GM18502 (cell line): ENCODE measurements at regions not wholly inside any gene's neighbourhood (a gene's known extent, or its start where the extent isn't known, plus 50 kb on each side); places are given as distances from the start of the nearest gene placed in this dataset.
"Not testable (repeated sequence)": the region's sequence is repeated elsewhere in the genome, so short reads cannot be mapped to it uniquely, and the experiment has no call there.

Source experiments
- ATAC-seq: cut with Tn5 transposase; IDR thresholded peaks from one replicate; pipeline ENCODE4 v1.9.1; 2021; ENCODE audit warnings: mild to moderate bottlenecking; ENCODE audit not compliant: unreplicated experiment, poor library complexity

GRCh38 chr18:29979881-29980280 lies 1062.7 kb downstream of the DSC3 start:
- ATAC-seq, result no peak

DNA sequence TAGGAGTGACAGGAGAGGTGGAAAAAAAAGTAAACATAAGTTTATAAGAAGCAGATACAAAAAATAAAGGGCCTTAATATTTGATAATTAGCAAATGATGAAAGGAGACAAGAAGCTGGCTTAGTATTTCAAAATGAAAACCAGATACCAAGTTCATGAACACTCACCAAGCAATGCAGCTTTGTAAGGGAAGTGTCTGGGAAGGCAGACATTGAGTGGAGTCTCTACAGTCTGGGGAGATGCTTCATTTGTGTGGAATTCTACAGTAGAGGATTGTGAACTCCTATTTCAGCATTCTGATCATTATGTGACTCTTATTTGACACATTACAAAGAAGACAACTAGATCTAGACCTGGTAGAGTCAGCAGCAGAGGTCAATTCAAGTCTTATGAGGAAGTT lies 1072.7 kb downstream of the DSC3 start:
- no peak for ATAC-seq

DNA sequence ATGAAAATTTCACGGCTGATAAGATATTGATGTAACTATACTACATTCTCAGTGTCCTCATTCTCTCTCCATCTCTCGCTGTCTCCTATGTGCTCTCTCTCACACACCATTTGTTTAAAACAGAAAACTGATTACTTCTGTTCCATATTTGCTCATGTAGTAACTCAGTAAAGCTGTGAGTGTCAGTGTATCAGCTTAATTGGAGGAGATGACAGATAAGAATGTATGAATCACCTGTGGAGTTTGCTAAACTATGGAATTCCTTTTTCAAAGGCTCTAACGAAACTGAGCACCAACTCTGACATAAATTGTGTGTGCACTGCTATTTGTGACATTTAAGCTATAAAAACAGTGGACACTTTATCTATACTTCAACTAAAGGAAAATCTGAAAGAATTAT lies 1080.0 kb downstream of the DSC3 start:
- ATAC-seq, result no peak

- ATAC-seq, result no peak
Measured at GRCh38 chr18:29960539-29960938, 1082.0 kb downstream of the DSC3 start.

DNA sequence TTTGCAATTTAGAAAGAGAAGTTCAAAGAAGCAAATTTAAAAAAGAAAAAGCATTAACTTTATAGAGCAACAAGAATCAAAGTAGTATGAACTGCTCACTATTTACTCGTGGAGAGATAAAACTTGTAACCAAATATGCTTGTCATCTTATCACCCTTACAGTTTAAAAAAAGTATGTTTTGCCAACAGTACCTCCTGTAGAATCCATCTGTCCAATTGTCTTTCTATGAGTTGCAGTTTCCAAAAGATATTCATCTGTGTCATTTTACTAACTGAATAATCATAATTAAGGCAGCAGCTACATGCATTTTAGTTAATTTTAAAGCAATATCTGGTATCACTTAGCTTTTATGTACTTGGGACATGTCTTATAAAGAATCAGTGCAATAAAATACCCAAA lies 1112.3 kb downstream of the DSC3 start:
- no peak for ATAC-seq

DNA sequence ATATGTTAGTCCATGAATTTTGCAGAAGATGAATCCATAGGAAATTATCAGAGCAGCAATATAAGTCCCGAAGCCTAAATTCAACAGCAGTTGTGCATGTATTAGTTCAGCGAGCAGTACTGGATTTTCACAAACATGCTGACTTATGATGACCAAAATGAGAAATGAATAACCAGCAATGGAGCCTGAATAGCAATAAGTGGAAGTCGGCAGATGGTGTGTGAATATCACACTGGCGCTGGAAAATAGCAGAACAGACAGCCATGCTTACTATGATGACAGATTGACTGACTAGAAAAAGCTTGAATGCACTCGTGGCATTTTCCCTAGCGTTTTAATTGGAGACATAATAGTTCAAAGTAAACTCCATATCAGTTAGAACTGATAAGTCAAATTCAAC lies 1114.5 kb downstream of the DSC3 start:
- no peak for ATAC-seq

DNA sequence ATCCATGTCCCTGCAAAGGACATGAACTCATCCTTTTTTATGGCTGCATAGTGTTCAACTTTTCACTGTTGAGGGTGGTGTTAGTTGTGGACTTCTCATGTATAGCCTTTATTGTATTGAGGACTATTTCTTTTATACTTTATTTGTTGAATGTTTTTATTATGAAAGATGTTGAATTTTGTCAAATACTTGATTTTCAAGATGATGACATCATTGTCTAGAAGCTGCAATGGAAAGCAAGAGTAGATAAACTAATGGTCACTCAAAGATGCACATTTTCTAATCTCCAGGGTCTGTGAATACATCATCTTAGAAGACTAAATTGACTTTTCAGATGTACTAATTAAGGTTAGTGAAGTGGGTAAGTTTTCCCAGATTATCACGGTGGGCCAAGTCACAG lies 1117.0 kb downstream of the DSC3 start:
- ATAC-seq, result no peak

- no peak for ATAC-seq
Measured at GRCh38 chr18:29912351-29912750, 1130.2 kb downstream of the DSC3 start.

- no peak for ATAC-seq
Measured at GRCh38 chr18:29892960-29893558, 1149.5 kb downstream of the DSC3 start.

- no peak for ATAC-seq
Measured at GRCh38 chr18:29883114-29883513, 1159.4 kb downstream of the DSC3 start.

DNA sequence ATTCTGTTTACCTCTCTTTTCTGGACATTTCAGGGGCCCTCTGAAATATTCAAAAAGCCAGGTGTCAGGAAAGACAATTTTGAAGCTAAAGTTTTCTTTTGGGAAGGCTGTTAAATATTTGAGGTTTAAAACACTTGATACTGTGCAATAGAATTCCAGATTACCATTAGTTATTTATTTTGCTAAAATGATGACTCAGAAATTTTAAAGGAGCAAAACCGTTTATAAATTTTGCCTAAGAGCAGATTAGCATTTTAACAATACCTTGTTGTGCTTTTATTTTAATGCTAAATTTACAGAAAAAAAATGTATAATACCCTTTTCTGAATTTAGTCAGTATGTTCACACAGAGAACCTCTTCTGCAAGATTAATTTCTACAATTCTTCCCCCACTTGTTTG lies 1159.9 kb downstream of the DSC3 start:
- no peak for ATAC-seq

DNA sequence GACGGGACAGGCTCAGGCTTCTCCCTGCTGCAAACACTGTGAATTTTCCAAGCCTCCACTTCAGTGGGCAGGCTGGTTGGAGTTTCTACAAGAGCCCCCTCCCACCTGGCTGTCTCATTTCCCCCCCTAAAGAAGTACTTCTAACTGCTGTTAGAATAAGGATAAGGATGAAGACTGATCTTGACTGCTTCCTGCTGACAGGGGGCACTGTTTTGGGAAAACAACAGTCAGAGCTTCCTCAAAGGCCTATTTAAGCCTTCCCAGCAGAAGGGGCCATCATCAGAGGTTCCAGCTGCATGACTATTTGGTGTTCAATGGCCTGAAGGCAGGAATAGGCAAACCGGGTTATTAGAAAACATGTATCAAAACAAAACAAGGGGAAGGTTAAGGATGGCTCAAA lies 1162.8 kb downstream of the DSC3 start:
- ATAC-seq, result no peak

DNA sequence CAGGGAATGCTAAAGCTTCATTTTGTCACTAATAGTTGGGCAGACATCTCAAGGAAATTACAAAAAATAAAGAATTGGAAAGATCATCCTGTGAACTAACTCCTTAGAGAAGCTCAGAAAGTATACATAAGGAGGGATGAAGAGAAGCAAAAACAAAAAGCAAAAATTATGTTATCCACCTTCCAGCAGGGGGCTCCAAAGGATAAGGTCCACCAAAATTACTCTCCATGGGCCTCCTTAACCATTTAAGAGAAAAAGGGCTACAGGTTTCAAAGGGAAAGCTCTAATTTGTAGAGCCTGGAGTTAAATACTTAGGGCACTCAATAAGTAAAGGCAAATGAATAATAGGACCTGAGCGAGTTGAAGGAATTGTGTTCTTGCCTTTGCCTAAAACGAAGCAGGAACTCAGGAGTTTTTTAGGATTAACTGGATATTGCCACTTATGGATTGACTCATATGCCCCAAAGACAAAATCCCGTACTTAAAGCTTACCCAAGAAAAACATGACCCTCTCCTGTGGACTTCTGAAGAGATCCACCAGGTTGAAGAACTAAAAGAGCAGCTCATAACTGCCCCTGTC lies 1167.9 kb downstream of the DSC3 start:
- ATAC-seq, result peak; percentile 56

DNA sequence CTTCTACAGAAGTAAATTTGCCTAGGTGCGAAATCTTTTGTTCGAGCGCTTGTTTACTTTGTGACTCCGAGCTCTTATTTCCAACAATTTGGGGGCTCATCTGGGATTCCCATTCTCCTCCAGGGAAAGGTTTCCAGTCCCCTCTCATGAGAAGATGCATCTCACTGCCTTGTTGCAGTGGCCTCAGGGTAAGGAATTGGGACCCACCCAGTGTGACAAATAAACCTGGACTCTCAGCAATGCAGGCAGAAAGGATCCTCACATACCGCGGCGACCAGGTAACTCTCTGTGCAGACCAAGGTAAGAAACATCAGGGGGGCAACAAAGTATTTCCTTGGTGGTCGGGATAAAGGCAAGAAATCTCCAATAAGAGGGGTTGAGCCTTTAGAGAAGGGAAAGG lies 1169.3 kb downstream of the DSC3 start:
- ATAC-seq, result no peak

- no peak for ATAC-seq
Measured at GRCh38 chr18:29871246-29871645, 1171.3 kb downstream of the DSC3 start.

DNA sequence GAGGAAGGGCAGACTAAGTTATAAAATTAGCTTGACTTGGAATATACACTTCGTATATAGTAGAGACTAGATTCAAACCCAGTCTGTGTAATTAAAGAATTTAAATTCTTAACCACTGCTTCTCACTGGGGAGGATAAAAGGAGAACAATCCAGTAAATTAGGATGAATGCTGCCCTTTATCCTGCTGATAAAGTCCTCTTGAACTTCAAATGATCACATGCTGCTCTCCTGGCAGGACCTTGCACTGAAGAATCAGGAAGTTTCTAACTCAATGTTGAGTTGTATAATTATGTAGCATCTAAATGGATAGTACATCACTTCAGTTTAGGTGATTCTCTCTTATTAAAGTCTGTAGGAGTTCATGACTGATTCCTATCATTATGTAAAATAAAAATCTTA lies 1179.7 kb downstream of the DSC3 start:
- ATAC-seq, result no peak

DNA sequence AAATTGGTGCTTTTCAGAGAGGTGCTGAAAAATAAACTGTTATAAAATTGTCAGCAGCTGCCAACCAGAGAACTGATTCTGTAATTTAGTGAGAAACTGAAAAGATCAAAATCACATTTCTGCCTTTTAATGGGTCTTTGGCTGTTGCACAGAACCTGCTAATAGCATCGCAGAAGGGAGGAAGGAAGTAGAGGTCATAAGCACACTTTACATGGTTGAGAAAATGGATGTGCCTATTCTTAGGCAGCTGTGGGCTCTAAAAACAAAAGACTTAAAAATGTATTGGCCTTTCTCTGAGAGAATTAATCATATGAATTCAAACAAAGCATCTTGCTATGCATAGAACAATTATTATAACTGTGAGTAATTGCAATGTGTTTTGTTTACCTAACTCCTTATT lies 1186.9 kb downstream of the DSC3 start:
- no peak for ATAC-seq

DNA sequence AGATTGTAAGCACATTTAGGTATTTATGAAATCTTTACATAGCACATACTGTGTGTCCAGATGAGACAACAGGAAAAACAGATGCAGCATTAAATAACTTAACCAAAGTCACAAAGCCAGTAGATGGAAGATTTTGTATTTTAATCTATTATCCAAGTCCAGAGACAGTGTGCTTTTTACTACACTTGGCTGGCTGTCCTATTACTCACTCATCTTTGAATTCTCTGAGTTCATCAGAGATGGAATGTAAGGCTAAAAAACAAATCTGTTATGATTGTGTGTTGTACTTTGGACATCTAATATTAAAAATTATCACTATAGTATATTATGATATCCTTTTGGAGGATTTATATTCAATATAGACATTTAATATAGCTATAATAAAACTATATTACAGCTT lies 1189.4 kb downstream of the DSC3 start:
- no peak for ATAC-seq

GRCh38 chr18:29849144-29849543 lies 1193.4 kb downstream of the DSC3 start:
- no peak for ATAC-seq

DNA sequence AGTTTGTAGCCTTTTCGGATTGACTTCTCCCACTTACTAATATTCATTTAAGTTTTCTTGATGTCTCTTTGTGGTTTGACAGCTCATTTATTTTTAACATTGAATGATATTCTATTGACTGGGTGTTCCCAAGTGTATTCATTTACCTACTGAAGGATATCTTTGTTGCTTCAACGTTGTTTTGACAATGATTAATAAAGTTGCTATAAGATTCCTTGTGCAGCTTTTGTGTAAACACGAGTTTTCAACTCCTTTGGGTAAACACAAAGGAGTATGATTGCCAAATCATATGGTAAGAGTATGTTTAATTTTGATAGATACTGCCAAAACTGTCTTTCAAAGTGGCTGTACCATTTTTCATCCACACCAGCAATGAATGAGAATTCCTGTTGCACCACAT lies 1200.9 kb downstream of the DSC3 start:
- no peak for ATAC-seq

DNA sequence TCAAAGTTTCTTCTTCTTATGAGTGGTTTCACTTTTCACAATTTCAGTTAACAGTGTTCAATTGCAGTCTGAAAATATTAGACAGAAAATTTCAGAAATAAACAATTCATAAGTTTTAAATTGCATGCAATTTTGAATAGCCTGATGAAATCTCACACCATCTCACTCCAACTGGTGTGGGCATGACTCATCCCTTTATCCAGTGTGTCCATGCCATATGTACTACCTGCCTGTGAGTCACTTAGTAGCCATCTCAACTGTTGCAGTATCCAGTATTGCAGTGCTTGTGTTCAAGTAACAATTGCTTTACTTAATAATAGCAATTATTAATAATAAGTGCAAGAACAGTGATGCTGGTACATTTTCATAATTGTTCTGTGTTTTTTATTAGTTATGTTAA lies 1202.5 kb downstream of the DSC3 start:
- no peak for ATAC-seq

DNA sequence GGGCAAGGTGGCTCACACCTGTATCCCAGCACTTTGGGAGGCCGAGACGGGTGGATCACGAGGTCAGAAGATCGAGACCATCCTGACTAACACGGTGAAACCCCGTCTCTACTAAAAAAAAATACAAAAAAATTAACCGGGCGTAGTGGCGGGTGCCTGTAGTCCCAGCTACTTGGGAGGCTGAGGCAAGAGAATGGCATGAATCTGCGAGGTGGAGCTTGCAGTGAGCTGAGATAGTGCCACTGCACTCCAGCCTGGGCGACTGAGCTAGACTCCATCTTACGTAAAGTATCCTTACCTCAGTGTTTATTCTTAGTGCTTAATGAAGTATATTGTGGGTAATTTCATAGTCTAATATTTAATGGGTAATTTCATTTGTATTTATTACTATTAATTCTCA lies 1203.6 kb downstream of the DSC3 start:
- ATAC-seq, result not testable (repeated sequence)

DNA sequence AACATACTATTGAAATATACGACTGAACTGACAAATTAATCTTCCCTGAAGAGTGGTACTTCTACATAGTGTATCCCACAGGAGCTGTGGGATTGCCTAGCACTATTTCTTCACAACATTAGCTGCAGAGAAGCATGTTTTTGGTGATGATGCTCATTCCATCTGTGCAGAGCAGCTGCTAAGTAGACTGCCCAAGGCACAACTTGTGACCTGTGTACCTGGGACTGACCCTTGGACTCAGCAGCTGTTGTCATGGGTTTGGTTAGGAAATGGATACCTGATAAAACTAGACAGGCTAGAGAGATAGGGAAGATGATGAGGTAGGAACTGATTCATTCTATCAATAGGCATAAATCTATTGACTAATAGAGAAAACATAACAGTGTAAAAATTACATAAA lies 1204.0 kb downstream of the DSC3 start:
- ATAC-seq, result no peak
